ENCODE measurements at regions not wholly inside any gene's neighbourhood (a gene's known extent, or its start where the extent isn't known, plus 50 kb on each side); places are given as distances from the start of the nearest gene placed in this dataset.

GRCh38 chr2:5454051-5454390 lies 238.2 kb upstream of the SOX11 start:
- no peaks in the 10 kb centered on the region for H3F3A ChIP-seq (ENCODE audit: insufficient read depth)
- H4K20me1 ChIP-seq (ENCODE audit: low read depth, low read length): no peaks in the 10 kb centered on the region
- H2AFZ ChIP-seq (ENCODE audit: low read depth, low read length, severe bottlenecking): no peak overlapping the region

GRCh38 chr2:5459041-5459440 lies 233.1 kb upstream of the SOX11 start:
- H3K4me2 ChIP-seq (ENCODE audit: low read depth, low read length, poor library complexity, severe bottlenecking): no peak overlapping the region
- no peak overlapping the region for H3K9ac ChIP-seq (ENCODE audit: low read length)
- H3F3A ChIP-seq (ENCODE audit: insufficient read depth): no peaks in the 10 kb centered on the region
- no peak overlapping the region for H3K4me3 ChIP-seq (ENCODE audit: insufficient read depth, low read length, poor library complexity, severe bottlenecking)
- H3K9me3 ChIP-seq (ENCODE audit: insufficient read depth, low read length): no peaks in the 10 kb centered on the region
- H2AFZ ChIP-seq (ENCODE audit: low read depth, low read length, severe bottlenecking): no peak overlapping the region
- no peaks in the 10 kb centered on the region for H3K9me2 ChIP-seq (replicated peaks; ENCODE audit: insufficient read depth, low read length)
- no peak overlapping the region for H3K27ac ChIP-seq (ENCODE audit: low read depth, low read length)
- H3K36me3 ChIP-seq (ENCODE audit: low read length): no peaks in the 10 kb centered on the region
- H4K20me1 ChIP-seq (ENCODE audit: low read depth, low read length): no peaks in the 10 kb centered on the region
- no peak for TF ChIP-seq CTCF (IDR thresholded peaks at IDR 0.05; ENCODE audit: insufficient read depth, low read length, poor library complexity, severe bottlenecking)
- no peak for TF ChIP-seq EZH2phosphoT487 (conservative IDR thresholded peaks at IDR 0.05; ENCODE audit: low read length)
- H3K27me3 ChIP-seq (ENCODE audit: low read length): no peaks in the 10 kb centered on the region
- H3K79me2 ChIP-seq (ENCODE audit: insufficient read depth, low read length): no peaks in the 10 kb centered on the region

More at GRCh38 chr2:5454051-5454390, 238.2 kb upstream of the SOX11 start:
- H3K4me2 ChIP-seq (ENCODE audit: low read depth, low read length, poor library complexity, severe bottlenecking): no peak overlapping the region
- no peak overlapping the region for H3K27ac ChIP-seq (ENCODE audit: low read depth, low read length)
- no peaks in the 10 kb centered on the region for H3K27me3 ChIP-seq (ENCODE audit: low read length)
- H3K9ac ChIP-seq (ENCODE audit: low read length): no peak overlapping the region
- no peak overlapping the region for H3K4me3 ChIP-seq (ENCODE audit: insufficient read depth, low read length, poor library complexity, severe bottlenecking)
- no peaks in the 10 kb centered on the region for H3K9me3 ChIP-seq (ENCODE audit: insufficient read depth, low read length)
- TF ChIP-seq CTCF (IDR thresholded peaks at IDR 0.05; ENCODE audit: insufficient read depth, low read length, poor library complexity, severe bottlenecking) (no peak), EZH2phosphoT487 (conservative IDR thresholded peaks at IDR 0.05; ENCODE audit: low read length) (no peak)
- H3K9me2 ChIP-seq (replicated peaks; ENCODE audit: insufficient read depth, low read length): no peaks in the 10 kb centered on the region
- H3K36me3 ChIP-seq (ENCODE audit: low read length): no peaks in the 10 kb centered on the region
- no peaks in the 10 kb centered on the region for H3K79me2 ChIP-seq (ENCODE audit: insufficient read depth, low read length)

GRCh38 chr2:5464657-5465056 lies 227.5 kb upstream of the SOX11 start:
- Histone ChIP-seq H3F3A (ENCODE audit: insufficient read depth) (no peaks in the 10 kb centered on the region), H3K27ac (ENCODE audit: low read depth, low read length) (no peak overlapping the region), H3K9me3 (ENCODE audit: insufficient read depth, low read length) (no peaks in the 10 kb centered on the region), H3K79me2 (ENCODE audit: insufficient read depth, low read length) (no peaks in the 10 kb centered on the region), H3K4me3 (ENCODE audit: insufficient read depth, low read length, poor library complexity, severe bottlenecking) (no peak overlapping the region), H2AFZ (ENCODE audit: low read depth, low read length, severe bottlenecking) (no peak overlapping the region), H4K20me1 (ENCODE audit: low read depth, low read length) (no peaks in the 10 kb centered on the region), H3K4me2 (ENCODE audit: low read depth, low read length, poor library complexity, severe bottlenecking) (no peak overlapping the region), H3K9me2 (replicated peaks; ENCODE audit: insufficient read depth, low read length) (no peaks in the 10 kb centered on the region), H3K27me3 (ENCODE audit: low read length) (no peaks in the 10 kb centered on the region), H3K9ac (ENCODE audit: low read length) (no peak overlapping the region), H3K36me3 (ENCODE audit: low read length) (no peaks in the 10 kb centered on the region)
- TF ChIP-seq EZH2phosphoT487 (conservative IDR thresholded peaks at IDR 0.05; ENCODE audit: low read length) (no peak), CTCF (IDR thresholded peaks at IDR 0.05; ENCODE audit: insufficient read depth, low read length, poor library complexity, severe bottlenecking) (no peak)

GRCh38 chr2:5465859-5466258 lies 226.3 kb upstream of the SOX11 start:
- no peak overlapping the region for H3K9ac ChIP-seq (ENCODE audit: low read length)
- no peak overlapping the region for H2AFZ ChIP-seq (ENCODE audit: low read depth, low read length, severe bottlenecking)
- no peak overlapping the region for H3K27ac ChIP-seq (ENCODE audit: low read depth, low read length)
- no peaks in the 10 kb centered on the region for H4K20me1 ChIP-seq (ENCODE audit: low read depth, low read length)
- TF ChIP-seq CTCF (IDR thresholded peaks at IDR 0.05; ENCODE audit: insufficient read depth, low read length, poor library complexity, severe bottlenecking) (no peak), EZH2phosphoT487 (conservative IDR thresholded peaks at IDR 0.05; ENCODE audit: low read length) (no peak)
- H3K9me2 ChIP-seq (replicated peaks; ENCODE audit: insufficient read depth, low read length): no peaks in the 10 kb centered on the region
- H3K4me2 ChIP-seq (ENCODE audit: low read depth, low read length, poor library complexity, severe bottlenecking): no peak overlapping the region
- no peaks in the 10 kb centered on the region for H3K79me2 ChIP-seq (ENCODE audit: insufficient read depth, low read length)
- H3K36me3 ChIP-seq (ENCODE audit: low read length): no peaks in the 10 kb centered on the region
- H3K9me3 ChIP-seq (ENCODE audit: insufficient read depth, low read length): no peaks in the 10 kb centered on the region
- no peaks in the 10 kb centered on the region for H3F3A ChIP-seq (ENCODE audit: insufficient read depth)
- no peak overlapping the region for H3K4me3 ChIP-seq (ENCODE audit: insufficient read depth, low read length, poor library complexity, severe bottlenecking)
- H3K27me3 ChIP-seq (ENCODE audit: low read length): no peaks in the 10 kb centered on the region
